ENCODE measurements at regions not wholly inside any gene's neighbourhood (a gene's known extent, or its start where the extent isn't known, plus 50 kb on each side); places are given as distances from the start of the nearest gene placed in this dataset.

- TF ChIP-seq CTCF (IDR thresholded peaks at IDR 0.05 in 8 of 11, conservative IDR thresholded peaks at IDR 0.05 in 3 of 11), result no peak
- TF ChIP-seq POLR2A (IDR thresholded peaks at IDR 0.05), result no peak
- no peak for TF ChIP-seq POLR2AphosphoS5 (IDR thresholded peaks at IDR 0.05)
Measured at GRCh38 chr6:119683031-119683430, 333.5 kb upstream of the MAN1A1 start.

Data from spleen (tissue), 7 donors.